SK-N-SH (cell line): ENCODE measurements at regions not wholly inside any gene's neighbourhood (a gene's known extent, or its start where the extent isn't known, plus 50 kb on each side); places are given as distances from the start of the nearest gene placed in this dataset.

ENCODE experiments used
- CTCF ChIP-seq: fragments of 200-600 bp; sonication (generic); IDR thresholded peaks from 2 replicates; pipeline ENCODE4 v1.6.1; 2017; ENCODE audit warnings: antibody characterized with exemption, mild to moderate bottlenecking, moderate library complexity
- EZH2phosphoT487 ChIP-seq: fragments of 200-600 bp; sonication (generic); IDR thresholded peaks from 2 replicates; pipeline ENCODE4 v1.6.1; 2017; ENCODE audit warnings: low read depth, mixed run types, mild to moderate bottlenecking, antibody characterized with exemption, moderate library complexity, borderline replicate concordance
- JUND ChIP-seq: IDR thresholded peaks from 2 replicates; pipeline ENCODE4 v1.4.0; 2012
- RFX5 ChIP-seq: IDR thresholded peaks from 2 replicates; pipeline ENCODE4 v1.6.1; 2012; ENCODE audit warnings: mild to moderate bottlenecking, improper control_type of control experiment, low read length

GRCh38 chr4:30191902-30192301 lies 528.3 kb upstream of the PCDH7 start:
- TF ChIP-seq CTCF (no peak), RFX5 (no peak), JUND (no peak), EZH2phosphoT487 (no peak)
